GM19240 (cell line): ENCODE measurements at regions not wholly inside any gene's neighbourhood (a gene's known extent, or its start where the extent isn't known, plus 50 kb on each side); places are given as distances from the start of the nearest gene placed in this dataset.
"Not testable (repeated sequence)": the region's sequence is repeated elsewhere in the genome, so short reads cannot be mapped to it uniquely, and the experiment has no call there.

ENCODE experiments used
- DNase-seq: peaks from one replicate; pipeline ENCODE4 v3.0.0; 2011; ENCODE audit warnings: low spot score; ENCODE audit not compliant: insufficient read length

DNA sequence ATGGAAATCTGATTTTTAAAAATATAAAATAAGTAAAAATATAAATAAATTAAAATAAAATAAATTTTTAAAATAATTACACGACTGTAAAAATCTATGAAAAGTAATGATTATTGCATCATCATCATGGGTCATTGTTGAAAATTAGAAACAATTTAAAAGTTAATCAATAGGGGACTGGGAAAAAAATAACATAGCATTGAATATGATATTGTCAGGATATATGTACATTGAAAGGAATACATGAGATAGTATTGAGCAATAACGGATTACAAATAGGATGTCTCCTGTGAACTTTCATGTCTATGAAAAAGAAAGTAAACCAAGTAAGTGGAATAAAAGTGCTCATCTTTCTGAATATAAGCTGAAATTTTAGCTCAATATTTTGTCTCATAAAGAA lies 566.8 kb upstream of the HTR2C start:
- no peak for DNase-seq

DNA sequence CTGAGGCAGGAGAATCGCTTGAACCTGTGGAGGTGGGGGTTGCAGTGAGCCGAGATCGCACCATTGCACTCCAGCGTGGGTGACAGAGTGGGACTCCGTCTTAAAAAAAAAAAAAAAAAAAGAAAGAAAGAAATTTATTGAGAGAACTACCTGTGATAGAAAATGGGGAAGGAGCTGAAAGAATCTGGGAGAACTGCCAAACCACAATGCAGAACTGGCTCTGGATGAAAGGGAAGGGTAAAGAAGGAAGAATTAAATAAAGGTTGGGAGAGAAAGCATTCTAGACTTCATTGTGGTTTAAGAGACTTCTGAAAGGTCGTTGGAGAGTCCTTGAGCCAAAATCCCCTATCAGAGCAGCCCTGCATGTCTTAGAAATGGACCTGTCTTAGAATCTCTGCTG lies 567.9 kb upstream of the HTR2C start:
- DNase-seq: no peak

DNA sequence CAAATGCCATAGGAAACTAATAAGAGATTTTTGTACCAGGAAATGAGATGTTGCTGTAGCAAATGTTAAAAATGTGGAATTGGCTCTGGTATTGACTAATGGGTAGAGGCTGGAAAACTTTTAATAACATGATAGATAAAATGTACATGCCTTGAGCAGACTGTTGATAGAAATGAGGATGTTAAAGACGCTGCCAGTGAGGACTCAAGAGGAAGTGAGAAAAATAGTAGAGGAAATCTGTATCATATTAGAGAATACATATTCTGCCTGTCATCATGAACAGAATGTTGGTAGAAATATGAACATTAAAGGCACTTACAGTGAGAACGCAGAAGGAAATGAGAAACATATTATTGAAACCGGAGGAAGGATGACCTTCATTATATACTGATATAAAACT lies 577.2 kb upstream of the HTR2C start:
- DNase-seq: no peak

DNA sequence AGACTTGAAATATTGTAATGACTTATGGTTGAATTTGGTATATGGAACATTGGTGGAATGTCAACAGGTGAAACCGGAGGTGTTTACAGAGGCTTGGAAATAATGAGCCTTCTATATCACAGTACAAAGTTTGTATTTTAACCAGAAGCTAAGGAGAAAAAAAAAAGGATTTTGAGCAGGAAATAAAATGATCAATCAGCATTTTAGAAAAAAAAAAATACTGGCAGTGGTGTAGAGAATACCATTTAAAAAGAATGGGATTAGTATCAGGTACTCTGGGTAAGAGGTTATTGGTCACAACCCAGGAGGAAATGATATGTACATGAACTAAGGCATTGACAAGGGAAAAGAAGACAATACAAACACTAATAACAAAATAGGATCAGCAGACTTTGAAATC lies 587.1 kb upstream of the HTR2C start:
- no peak for DNase-seq

DNA sequence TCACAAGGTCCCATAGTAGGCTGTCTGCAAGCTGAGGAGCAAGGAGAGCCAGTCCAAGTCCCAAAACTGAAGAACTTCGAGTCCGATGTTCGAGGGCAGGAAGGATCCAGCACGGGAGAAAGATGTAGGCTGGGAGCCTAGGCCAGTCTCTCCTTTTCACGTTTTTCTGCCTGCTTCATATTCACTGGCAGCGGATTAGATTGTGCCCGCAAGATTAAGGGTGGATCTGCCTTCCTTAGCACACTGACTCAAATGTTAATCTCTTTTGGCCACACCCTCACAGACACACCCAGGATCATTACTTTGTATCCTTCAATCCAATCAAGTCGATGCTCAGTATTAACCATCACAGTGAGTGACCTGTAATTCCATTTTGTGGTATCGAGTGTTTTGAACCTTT lies 592.2 kb upstream of the HTR2C start:
- DNase-seq: not testable (repeated sequence)

DNA sequence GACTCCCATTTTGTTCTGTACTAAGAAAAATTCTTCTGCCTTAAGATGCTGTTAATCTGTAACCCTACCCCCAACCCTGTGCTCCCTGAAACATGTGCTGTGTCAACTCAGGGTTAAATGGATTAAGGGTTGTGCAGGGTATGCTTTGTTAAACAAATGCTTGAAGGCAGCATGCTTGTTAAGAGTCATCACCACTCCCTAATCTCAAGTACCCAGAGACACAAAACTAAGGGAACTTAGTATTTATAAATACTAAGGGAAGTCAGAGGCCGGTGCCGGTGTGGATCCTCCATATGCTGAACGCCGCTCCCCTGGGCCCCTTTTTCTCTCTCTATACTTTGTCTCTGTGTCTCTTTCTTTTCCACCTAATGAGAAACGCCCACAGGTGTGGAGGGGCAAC lies 593.2 kb upstream of the HTR2C start:
- DNase-seq: not testable (repeated sequence)

DNA sequence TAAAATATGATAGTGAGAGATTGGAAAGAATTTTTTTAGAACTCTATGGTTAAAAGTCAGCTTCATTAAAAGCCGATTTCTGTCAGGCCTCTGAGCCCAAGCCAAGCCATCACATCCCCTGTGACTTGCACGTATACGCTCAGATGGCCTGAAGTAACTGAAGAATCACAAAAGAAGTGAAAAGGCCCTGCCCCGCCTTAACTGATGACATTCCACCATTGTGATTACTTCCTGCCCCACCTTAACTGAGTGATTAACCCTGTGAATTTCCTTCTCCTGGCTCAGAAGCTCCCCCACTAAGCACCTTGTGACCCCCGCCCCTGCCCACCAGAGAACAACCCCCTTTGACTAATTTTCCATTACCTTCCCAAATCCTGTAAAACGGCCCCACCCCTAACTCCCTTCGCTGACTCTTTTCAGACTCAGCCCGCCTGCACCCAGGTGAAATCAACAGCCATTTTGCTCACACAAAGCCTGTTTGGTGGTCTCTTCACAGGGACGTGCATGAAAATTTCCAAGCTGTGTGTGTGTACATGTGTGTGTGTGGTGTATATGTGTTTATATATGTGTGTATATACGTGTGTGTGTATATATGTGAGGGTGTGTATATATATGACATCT lies 595.5 kb upstream of the HTR2C start:
- not testable (repeated sequence) for DNase-seq

DNA sequence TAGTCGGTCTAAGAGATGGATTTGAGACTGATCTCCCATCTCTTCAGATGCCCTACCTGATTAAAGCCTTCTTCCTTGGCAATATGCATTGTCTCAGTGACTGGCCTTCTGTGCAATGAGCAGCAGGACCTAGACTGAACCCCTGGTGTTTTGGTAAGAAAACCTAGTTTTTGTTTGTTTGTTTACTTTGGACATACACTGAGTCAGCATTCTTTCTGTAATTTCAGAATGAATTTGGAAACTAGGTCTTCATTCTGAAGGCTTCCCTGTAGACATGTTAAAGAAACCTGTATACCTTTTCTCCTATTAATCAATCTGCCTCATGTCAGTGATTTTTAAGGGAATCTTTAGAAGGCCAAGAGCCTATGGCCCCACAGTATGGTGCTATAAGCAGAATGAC lies 597.5 kb upstream of the HTR2C start:
- DNase-seq: no peak

DNA sequence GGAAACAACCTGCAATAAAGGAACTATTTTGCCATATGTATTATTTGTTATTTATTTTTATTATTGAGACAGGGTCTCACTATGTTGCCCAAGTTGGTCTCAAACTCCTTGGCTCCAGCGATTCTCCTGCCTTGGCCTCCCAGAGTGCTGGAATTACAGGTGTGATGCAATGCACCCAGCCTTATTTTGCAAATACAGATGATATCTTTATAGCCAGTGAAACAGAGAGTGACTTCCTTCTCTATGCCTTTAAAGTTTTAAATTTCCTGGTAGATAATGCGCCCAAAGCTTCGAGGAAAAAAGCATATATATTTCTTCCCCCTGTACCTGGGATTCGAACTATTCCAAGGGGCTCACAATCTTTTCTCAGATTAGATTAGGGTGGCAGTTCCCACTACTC lies 601.1 kb upstream of the HTR2C start:
- no peak for DNase-seq

DNA sequence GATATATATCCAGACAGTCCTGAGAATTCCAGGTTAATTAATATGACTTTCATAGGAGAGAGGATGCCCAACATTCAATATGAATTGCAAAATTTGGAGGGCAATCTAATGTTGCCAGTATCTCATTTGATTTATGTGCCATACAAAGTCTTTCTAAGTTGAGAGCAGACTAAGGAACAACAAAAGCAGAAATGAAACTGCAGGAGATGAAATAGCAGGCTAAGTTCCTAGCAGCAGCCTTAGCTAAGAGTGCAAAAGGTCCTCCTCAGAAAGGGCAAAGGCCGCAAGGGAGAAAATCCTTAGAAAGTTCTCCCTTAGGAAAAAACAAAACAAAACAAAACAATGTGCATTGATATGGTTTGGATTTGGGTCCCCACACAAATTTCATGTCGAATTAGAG lies 602.9 kb upstream of the HTR2C start:
- no peak for DNase-seq

DNA sequence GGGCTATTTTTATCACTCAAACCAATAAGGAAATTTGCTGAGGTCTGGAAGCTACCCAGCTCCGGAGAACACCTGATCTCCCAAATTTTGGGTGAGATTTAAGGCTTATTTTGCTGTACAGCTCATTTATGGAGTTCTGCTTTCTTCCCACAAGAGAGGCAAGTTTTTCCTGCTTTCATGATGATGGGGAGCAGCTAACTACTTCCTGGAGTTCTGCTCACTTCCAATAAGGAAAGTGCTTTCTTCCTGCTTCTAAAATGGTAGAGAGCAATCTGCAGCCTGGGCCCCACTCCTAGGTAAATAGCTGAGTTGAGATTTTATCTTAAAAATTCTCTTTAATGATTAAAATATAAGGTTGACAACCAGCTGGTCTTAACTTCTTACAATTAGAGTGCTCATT lies 606.0 kb upstream of the HTR2C start:
- no peak for DNase-seq

DNA sequence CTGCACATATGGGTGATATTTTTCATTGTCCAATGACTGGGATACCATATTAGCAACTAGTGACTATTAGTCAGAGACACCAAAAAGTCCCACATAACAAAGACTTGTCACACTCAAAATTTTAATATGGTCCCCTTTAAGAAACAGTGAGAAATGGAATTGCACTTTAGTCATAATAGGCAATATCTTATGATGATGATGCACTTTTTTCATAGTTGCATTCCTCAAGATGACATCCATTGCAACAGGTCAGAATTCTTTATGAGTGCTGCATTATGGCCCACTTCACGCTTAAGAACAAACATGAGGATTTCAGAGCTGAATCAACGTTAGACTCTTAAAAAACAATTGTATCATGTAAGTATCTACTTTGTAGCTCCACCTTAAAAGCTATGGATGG lies 608.4 kb upstream of the HTR2C start:
- DNase-seq: no peak

DNA sequence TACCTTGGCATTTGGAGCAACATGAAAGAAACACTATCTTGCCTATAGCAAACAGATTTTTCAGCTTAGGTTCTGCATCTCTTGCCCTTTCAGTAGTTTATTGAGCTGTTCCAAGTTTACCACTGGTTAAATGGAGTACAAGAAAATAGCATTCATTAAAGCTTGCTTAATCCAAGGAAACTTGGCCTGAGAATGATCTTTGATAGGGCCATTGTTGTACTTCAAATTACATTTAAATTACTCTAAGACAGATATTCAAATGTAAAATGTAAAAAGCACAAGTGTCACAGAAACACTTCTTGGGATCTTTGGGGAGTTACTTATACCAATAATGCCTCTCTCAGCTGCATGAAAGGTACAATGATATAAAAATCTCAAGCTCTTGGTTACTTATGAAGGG lies 609.0 kb upstream of the HTR2C start:
- no peak for DNase-seq

DNA sequence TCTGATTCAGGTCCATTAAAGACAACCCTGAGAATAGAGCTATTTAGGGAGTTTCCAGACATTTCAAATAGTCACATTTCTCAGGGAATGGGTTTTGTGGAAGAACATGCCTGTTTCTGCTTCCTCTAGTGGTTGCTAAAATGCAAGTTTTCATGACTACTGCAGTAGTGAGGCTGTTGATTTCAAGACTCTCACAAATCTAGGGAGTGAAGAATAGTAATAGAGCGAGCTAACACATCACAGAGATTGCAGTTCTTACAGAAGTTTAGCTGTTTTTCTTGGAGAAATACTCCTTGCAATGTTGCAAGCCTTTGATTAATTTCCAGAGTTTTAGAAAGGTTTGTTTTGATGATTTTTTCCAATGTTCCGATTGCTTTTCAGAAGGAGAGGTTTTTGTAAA lies 610.2 kb upstream of the HTR2C start:
- no peak for DNase-seq

DNA sequence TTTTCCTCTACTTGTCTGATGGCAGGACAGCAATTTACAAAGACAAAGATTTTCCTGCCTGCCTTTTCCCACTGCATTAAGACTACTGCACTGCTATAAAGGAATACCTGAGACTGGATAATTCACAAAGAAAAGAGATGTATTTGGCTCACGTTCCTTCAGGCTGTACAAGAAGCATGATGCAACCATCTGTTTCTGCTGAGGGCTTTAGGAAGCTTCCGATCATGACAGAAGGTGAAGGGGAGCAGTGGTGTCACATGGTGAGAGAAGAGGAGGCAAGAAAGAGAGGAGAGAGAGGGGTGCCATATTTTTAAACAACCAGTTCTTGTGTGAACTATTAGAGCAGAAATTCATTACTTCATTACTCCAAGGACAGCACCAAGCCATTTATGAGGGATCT lies 617.1 kb upstream of the HTR2C start:
- no peak for DNase-seq

DNA sequence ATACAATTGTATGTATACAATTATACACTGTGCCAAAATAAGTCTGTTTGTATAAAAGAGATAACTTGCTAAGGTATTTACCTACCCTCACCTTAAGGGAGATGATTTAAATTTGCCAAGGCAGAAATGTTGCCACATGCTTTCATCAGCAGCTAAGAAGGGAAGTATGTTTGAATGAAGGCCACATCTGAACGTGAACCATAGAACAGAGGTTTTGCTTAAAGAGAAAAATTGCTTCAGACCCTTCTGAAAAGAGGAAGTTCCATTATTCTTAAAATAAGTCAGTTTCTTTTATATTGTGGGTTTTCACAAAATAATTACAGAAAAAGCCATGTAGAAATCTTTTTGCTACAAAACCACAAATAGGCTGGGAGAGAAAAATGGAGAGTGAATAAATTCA lies 621.5 kb upstream of the HTR2C start:
- no peak for DNase-seq

DNA sequence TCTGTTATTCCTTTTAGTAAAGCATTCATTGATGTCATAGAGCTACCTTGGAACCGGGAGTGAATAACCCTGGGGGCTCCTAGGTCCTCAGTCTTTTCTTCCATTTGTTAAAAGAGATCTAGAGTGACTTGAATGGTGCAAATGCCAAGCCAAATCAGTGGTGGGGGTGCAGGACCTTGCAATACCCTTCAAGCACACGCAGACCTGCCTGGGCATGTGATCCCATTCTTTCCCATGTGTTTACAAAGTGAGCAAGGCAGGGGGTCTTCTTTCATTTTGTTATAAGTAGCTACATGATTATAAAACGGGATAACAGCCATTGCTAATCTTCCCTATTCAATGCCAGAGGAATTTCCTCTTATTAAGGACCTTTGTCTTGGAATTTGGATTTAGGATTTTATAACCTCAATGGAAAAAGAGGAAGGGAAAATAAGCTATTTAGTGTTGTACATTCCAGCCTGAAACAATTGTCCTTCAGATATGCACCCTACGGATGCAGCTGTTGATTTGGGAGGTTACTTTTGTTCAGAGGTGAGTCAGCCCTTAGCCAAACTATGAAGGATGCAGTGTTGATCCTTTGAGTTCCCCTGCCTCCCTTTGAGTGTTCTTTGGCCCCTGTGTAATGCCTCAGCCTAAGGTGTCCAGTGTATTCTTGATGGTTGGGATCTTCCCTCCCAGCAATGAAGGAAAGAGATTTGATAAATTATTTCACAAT lies 623.8 kb upstream of the HTR2C start:
- no peak for DNase-seq

DNA sequence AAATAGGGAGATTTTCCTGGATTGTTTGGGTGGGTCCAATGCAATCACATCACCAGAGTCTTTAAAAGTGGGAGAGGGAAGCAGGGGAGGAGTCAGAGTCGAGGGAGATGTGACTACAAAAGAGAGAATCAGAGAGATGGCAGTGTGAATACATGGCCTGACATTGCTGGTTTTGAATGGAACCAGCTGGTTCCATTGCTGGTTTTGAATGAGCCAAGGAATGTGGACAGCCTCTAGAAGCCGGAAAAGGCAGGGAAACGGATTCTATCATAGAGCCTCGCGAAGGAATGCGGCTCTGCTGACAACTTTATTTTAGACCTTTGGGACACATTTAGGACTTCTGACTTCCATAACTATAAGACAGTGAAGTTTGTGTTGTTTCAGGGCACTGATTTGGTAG lies 627.0 kb upstream of the HTR2C start:
- no peak for DNase-seq

DNA sequence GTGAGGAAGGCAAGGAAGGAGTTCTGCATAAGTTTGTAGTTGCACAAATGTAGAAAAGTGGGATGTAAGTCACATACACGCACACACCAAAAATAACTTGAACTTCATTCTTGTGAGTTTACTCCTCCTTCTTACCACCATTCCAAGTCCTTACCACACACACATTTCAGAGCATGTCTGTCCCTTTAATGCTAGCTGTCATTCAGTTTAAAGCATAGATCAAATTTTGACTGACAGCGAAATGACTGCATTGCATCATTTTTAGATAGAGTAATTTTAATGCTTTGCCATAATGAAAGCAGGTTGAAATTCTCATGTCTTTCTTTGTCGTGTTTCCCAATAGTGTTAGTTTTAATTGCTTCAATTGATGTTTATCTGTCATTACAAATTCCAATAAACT lies 629.6 kb upstream of the HTR2C start:
- no peak for DNase-seq

DNA sequence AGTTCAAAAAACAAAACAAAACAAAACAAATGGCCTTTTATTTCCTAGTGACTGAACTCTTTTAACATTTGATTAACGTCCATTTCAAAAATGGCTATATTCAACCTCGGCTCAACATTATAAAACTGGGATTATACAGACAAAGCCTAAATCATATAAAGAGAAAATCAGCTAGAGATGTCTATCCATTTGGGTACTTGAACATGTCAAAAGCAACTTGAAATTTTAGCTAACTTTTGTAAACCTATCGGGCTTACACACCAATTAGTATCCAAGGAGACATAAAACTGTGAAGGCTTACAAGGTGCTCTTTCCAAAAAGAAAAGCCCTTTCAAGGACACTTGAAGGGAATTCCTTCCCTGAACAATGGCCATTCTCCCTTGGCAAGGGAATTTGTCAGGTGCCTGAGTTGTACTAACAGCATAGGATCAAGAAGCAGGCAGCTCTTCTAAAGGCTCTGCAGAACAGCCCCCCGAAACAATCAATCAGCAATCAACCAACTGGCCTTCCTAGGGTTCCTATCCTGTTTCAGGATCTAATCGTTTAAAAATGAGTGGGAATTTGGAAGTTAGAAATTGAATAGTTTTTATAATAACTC lies 633.7 kb upstream of the HTR2C start:
- no peak for DNase-seq

DNA sequence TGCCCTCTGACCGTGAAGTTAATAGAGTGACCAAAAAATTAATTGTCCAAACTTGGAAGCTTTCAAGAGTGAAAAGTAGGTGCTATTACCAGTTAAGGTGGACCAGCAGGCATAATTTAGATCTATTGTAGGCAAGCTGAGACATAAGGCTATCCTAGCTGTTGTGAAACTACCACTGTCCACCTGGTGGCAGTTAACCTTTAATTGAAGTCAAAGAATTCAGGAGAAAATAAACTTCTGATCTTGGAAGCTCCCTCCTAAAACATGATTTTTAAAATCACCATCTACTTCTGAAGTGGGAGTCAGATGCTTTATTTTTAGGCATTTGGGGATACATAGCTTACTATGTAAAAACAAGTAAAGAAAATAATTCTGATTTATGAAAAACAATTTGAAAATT lies 636.3 kb upstream of the HTR2C start:
- DNase-seq: no peak

DNA sequence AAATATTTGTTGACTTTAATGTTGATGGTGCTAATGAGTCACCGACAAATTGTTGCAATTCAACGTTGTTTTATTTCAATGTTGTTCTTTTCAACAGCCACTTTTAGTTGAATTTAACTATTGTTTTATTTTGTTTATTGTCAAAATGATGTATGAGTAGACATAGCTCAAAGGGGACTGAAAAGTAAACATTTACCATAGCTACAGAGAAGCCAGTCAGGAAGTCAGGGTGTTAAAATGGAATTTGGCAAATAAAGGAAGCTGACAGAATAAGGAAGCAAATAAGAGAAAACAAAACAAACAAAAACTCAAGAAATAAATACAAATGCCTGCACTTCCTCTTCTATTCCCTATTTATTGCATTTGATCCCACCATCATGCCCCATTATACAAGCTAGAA lies 648.4 kb upstream of the HTR2C start:
- no peak for DNase-seq

DNA sequence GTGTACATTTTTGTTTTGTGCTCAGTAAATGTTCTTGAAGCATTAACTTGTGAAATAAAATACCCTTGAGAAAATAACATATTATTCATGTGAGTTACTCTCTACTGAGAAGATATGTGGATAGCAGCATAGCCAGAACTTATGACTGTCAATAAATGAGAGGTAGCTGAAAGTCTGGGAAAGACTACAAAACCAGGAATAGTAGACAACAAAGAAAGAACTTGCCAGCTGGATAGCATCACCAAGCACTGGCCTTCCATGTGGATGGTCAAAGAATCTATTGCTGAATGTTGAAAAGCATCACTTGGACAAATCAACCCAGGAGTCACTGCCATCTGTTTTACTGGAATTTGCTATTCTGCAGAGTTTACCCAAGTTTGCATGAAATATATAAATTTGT lies 650.0 kb upstream of the HTR2C start:
- DNase-seq: no peak
